HCT116 (cell line): ENCODE measurements at regions not wholly inside any gene's neighbourhood (a gene's known extent, or its start where the extent isn't known, plus 50 kb on each side); places are given as distances from the start of the nearest gene placed in this dataset.
"Not testable (repeated sequence)": the region's sequence is repeated elsewhere in the genome, so short reads cannot be mapped to it uniquely, and the experiment has no call there.

Experiments used
- EZH2 ChIP-seq: fragments of 200-600 bp; sonication (generic); IDR thresholded peaks from 2 replicates; pipeline ENCODE4 v1.6.1; 2017; ENCODE audit warnings: antibody characterized with exemption, mixed run types
- POLR2AphosphoS5 ChIP-seq: IDR thresholded peaks from 2 replicates; pipeline ENCODE4 v1.6.1; 2011; ENCODE audit warnings: mild to moderate bottlenecking, low read depth, low read length, moderate library complexity
- TF ChIP-seq, protein P1 (sequence below), 3 experiments: fragments of 200-600 bp in 1 of 3; sonication (generic) in 1 of 3; IDR thresholded peaks in 2 of 3; conservative IDR thresholded peaks in 1 of 3; 2 replicates each; pipeline ENCODE4 v1.5.1; 2012 to 2017; ENCODE audit warnings: low read depth in 2 of 3, low read length in 2 of 3, antibody characterized with exemption in 1 of 3, borderline replicate concordance in 1 of 3, control low read depth in 1 of 3, mild to moderate bottlenecking in 1 of 3, mixed read lengths in 1 of 3, mixed run types in 1 of 3, moderate library complexity in 1 of 3; ENCODE audit not compliant: insufficient read depth in 1 of 3

DNA sequence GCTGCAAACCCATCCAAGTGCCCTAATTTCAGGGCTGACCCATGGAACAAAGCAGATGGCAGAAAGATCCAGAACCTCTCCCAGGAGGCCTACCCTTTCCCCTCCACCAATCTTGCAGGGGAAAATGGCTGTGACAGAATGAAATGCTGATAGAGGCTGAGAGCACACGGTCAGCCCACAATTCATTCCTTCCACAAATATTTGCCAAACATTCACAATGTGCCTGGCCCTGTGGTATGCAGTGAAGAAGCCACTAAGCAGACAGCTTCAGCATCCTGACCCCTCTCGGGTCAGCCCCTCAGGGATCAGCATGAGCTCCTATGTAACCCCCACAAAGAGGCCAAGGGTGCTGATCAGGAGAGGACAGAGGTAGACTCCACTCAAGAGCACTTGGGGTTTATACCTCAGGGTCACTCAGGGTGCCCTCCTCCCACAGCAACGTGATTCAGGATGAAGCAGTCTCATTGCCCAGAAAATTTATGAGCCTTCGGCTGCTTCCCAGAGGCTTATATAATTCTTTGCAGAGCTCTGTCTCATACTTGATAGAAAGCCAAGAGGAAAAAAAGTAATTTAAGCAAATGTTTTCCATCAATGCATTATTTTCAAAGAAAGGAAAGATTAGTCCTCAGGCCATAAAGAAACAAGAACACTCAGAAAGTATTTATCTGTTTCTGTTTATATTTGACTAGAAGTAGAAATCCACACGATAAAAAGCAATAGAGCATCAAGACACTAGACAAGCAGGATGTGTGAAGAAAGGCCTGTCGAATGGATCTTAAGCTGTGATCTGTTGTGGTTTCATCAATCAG lies 123.8 kb upstream of the VOPP1 start:
- TF ChIP-seq, protein P1, sequence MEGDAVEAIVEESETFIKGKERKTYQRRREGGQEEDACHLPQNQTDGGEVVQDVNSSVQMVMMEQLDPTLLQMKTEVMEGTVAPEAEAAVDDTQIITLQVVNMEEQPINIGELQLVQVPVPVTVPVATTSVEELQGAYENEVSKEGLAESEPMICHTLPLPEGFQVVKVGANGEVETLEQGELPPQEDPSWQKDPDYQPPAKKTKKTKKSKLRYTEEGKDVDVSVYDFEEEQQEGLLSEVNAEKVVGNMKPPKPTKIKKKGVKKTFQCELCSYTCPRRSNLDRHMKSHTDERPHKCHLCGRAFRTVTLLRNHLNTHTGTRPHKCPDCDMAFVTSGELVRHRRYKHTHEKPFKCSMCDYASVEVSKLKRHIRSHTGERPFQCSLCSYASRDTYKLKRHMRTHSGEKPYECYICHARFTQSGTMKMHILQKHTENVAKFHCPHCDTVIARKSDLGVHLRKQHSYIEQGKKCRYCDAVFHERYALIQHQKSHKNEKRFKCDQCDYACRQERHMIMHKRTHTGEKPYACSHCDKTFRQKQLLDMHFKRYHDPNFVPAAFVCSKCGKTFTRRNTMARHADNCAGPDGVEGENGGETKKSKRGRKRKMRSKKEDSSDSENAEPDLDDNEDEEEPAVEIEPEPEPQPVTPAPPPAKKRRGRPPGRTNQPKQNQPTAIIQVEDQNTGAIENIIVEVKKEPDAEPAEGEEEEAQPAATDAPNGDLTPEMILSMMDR (IDR thresholded peaks at IDR 0.05 in 2 of 3, conservative IDR thresholded peaks at IDR 0.05 in 1 of 3; ENCODE audit: borderline replicate concordance in 1 of 3, insufficient read depth in 1 of 3, low read depth in 2 of 3, low read length in 2 of 3): not testable (repeated sequence)
- TF ChIP-seq EZH2, POLR2AphosphoS5: not testable (repeated sequence)
